ENCODE measurements at regions not wholly inside any gene's neighbourhood (a gene's known extent, or its start where the extent isn't known, plus 50 kb on each side); places are given as distances from the start of the nearest gene placed in this dataset.
"Not testable (repeated sequence)": the region's sequence is repeated elsewhere in the genome, so short reads cannot be mapped to it uniquely, and the experiment has no call there.

DNA sequence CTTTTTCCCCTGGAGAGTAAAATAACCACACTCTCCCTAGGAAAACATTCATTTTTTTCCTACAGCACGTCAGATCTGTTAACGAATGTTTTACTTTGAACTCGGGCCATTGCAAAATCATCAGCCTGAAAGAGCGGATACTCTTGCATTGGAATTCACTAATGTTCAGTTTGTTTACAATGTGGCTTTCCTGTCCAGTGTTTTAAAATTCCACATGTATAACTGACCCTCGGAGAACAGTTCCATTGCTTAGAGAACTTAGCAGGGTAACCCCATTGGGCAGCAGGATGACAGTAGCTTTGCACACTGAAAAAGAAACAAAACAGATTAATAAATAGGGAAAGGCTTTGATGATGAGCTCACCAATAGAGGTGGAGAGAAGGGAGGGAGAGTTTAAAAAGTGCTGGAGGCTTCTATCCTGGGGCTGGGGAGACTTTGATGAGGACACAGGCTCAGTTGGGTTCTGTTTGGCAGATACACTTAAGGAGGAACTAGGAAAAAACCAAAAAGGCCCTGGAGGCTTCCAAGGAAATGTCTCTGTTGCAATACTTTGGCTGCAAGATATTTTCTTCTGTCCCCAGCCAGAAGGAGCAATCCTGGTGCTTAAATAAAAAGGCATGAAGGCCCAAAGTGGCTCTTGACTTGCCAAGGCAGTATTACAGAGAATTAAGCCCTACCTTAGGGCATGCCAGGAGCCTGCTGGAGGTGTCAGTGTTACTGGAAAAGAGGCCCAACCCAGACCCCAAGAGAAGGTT is 143.1 kb downstream of the ARSF start:
- no peak for DNase-seq (ENCODE audit: low read depth)

DNA sequence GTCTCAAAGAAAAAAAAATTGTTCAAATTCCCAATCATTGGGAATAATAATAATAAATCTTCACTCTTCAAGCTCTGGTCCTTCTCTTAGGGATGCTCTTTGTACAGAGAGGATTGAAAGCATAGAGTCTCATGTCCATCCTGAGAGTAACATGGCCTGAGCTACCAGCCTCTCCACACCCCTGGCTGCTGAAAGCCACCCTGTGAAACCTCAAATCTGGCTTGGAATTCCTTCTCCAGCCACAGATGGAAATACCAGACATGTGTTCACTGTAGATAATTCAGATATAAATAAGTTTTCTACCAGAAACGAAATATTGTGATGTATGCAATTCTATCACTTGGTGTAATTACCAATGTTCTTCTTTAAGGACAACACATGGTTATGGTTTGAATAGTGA is 140.6 kb downstream of the ARSF start:
- DNase-seq (ENCODE audit: low read depth): peak; percentile 40

DNA sequence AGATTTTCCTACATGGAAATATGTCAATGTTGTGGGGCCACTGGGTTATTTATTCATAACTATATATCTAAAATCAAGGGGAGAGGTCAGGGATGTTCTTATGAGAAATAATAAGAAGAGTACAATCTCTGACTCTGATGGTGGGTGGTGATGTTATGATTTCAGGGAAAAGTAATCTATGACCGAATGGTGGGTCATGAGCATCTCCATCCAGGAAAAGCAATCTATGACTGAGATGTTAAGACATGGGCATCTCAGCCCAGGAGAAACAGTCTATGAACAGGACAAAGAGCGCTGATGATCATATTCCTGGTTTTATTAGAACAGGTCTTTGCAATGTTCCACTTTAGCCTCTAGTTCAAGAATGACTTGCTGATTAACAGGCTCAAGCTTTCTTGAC is 137.1 kb downstream of the ARSF start:
- DNase-seq (ENCODE audit: low read depth): no peak

DNA sequence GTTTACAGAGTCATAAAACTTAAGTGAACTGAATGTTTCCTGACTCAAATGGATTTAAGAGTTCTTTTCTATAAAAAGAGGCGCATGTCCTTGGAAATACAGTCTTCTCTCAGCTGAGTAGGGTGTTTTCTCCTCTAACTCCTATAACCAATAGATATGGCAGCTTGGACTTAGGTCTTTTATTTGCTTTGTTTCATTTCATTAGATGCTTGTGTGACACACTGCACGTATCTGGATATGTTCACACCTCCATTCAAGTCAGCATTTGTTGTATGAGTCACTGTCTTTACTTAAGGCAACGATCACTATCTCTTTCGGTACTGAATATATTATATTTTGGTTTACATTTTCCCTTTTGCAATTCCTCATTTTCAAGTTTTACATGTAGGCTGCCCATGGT is 136.6 kb downstream of the ARSF start:
- DNase-seq (ENCODE audit: low read depth): no peak

DNA sequence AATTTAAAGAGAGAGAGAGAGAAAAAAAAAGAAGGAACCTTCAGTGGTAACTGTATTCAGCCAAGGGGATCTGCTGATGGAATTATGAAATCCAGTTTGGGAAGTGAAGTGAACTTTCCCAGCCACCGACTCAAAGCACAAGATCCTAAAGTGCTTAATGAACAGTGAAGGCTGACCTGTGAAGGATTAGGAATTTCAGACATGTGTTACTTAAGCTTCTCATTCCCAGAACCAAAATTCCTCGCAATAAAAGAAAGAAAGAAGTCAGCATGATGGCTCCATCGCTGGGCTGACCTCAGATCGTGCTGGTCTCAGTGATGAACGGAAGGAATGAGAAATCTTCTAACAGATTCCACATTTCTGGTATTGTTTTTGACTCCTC is 135.2 kb downstream of the ARSF start:
- peak; percentile 27 for DNase-seq (ENCODE audit: low read depth)

DNA sequence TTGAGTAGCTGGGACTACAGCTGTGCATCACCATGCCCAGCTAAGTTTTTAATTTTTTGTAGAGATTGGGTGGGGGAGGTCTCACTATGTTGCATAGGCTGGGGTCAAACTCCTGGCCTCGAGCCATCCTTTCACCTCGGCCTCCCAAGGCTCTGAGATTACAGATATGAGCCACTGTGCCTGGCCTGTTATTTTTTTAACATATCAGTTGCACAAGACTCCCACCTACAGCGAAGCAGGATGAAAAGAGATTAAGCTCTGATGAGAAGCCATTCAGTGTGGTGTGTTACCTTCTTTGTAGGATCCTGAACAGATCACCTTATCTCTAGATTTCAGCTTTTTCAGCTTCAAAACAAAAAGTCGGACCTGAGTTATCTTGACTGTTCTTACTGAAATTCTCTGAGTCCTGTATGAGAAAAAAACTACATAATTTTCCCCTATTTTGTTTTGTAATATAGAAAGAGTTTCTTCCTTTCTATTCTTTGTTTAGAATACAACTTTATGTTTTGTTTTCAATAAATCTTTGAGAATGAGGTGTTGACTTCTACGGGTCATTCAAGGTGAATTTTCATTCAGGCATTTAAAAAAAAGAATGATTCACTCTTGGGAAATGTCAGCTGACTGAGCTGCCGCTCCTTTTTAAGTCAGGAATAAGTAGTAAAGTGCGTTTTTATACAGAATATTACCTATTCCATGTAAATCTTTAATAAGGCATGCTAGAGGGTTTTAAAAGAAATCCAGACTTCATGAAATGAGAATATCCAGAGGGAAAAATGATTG is 134.6 kb downstream of the ARSF start:
- peak; percentile 22 for DNase-seq (ENCODE audit: low read depth)

DNA sequence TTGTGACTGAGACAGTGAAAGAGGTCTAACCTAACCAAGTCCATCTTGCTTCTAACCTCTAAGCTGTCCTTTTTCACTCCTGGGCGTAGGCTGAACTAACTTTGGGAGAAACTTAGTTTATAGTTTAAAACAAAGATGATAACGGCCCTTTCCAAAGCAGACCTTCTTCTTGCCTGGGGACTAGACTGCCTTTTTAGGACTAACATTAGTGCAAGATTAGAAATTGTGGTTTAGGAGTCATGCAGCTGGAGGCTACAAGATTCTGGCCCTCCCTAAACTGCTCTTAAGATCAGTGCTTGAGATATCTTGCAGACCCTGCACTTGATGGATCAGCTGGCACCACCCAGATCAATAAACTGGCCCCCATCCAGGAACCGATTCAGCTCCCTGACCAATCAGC is 130.9 kb downstream of the ARSF start:
- DNase-seq (ENCODE audit: low read depth): not testable (repeated sequence)

DNA sequence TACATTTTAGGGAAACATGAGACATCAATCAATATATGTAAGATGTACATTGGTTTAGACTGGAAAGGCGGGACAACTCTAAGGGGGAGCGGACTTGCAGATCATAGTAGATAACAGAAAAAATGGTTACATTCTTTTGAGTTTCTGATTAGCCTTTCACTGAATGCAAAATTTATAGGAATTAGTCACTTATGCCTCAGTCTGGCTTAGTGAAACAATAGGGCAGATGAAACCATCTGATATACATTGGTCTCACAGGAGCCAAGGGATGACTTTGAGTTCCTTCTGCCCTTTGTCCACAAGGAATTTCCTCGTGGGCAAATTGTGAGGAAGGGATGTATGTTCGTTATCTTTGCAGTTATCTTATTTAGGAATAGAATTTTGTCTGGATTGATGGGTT is 128.2 kb downstream of the ARSF start:
- DNase-seq (ENCODE audit: low read depth): no peak

DNA sequence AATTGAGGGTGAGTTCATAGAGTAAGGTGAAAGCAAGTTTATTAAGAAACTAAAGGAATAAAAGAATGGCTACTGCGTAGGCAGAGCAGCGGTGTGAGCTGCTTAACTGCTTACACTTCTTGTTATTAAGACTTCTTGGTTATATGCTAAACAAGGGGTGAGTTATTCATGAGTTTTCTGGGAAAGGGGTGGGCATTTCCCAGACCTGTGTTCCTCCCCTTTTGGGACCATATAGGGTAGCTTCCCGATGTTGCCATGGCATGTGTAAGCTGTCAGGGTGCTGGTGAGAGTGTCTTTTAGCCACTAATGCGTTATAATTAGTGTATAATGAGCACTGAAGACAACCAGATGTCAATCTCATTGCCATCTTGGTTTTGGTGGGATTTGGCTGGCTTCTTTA is 126.5 kb downstream of the ARSF start:
- no peak for DNase-seq (ENCODE audit: low read depth)

DNA sequence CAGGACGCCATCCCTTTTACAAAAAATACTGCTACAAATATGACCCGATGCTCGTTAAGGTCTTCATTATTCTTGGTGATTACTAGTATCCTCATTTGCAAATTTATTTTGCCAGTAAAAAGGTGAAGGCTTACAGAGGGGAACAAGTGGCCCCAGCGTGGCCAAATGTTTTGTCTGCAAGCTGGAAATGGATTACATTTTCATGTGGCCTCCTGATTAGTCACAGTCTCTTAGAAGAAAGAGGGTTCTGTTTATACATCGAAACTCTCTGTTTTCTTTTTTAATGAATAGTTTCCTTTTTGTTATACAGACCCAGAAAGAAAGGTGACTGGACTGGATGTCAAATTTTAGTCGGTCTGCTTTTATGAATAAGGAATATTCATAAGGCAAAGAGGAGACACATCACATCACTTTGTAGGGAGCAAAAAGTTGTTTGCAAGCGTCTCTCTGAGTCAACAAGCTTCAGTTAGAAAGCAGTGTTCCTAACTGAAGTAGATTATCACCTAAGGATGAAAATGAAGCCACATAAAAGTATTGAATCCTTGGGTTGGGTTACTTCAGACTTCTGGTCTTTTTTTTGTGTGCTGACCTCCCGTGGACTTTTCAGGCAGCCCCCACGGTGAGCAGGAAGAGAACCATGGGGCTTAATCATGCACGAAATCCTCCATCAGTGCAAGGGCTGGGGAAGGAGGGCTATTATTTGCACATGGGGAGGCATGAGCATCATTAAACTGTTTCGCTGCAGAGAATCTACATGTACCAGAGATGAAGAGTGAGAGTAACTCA is 125.6 kb downstream of the ARSF start:
- no peak for DNase-seq (ENCODE audit: low read depth)

DNA sequence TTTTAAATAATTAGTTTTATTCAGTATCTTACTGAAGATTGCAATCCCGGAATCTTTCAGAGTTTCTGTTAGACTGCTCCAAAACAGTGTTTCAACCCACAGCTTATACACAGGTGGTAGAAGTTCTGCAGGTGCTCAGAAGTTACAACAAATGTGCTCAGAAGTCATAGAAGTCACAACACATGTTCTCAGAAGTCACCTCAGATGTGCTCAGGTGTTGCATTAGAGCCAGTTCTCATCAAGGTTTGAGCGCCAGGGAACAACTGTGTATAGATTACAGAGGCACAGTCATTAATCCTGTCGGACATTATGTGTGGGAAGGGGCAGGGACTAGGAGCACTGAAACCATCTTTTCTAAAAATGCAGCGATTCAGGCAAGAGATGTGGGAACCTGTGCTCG is 124.5 kb downstream of the ARSF start:
- no peak for DNase-seq (ENCODE audit: low read depth)

All from myocyte (in vitro differentiated cells).